ENCODE measurements at regions not wholly inside any gene's neighbourhood (a gene's known extent, or its start where the extent isn't known, plus 50 kb on each side); places are given as distances from the start of the nearest gene placed in this dataset.

GRCh38 chr13:86378628-86379027, 579.4 kb upstream of the SLITRK6 start:
- TF ChIP-seq CTCF (IDR thresholded peaks at IDR 0.05) (no peak), HDAC2 (IDR thresholded peaks at IDR 0.05) (no peak)
